ENCODE measurements at regions not wholly inside any gene's neighbourhood (a gene's known extent, or its start where the extent isn't known, plus 50 kb on each side); places are given as distances from the start of the nearest gene placed in this dataset.

- TF ChIP-seq POLR2A (IDR thresholded peaks at IDR 0.05) (no peak), CTCF (IDR thresholded peaks at IDR 0.05) (no peak)
Measured at GRCh38 chr5:38710627-38711026, 135.2 kb upstream of the OSMR start.
